ENCODE measurements at regions not wholly inside any gene's neighbourhood (a gene's known extent, or its start where the extent isn't known, plus 50 kb on each side); places are given as distances from the start of the nearest gene placed in this dataset.
A peak's percentile ranks its signal among the peaks of the same experiment; 100 is the strongest.

DNA sequence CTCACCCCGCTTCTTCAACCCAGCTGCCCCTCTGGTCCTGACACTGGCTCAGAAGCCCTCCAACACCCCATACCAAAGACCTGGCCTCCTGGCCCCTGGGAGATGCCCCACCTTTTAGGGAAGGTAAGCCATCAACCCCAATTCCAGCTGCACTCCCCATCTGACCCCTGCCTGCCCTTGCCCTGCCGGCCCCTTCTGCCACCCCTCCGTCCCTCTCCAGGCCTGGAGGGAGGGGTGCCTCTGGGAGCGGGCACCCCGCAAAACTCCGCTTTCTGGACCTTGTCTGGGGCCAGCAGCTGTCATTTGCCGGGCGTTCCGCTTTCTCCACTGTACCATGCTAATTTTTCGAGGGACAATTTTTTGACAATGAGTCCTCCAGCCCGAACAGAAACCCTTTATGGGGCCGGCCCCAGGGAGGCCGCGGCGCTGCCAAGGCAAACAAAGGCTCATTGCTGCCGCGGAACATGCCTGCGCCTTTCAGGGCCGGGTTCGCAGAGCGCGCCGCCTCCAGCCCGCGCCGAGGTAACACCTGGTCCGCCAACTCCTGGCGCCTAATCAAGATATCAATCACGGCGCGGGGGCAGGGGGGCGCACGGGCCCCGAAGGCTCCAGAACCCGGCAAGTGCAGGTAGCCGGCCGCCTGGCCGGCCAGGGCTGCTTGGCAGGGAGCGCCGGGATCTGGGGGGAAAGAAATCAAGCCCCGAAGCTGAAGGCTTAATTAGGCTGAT, 96.0 kb downstream of the INHBB start:
- Histone ChIP-seq H3K36me3 (no peaks in the 10 kb centered on the region), H3K4me1 (peaks cover 5 to 17% (median 15%) of the 10 kb centered on the region in 12 donors), H3K27me3 (peaks cover 6 to 52% (median 23%) of the 10 kb centered on the region in 9 donors), H3K9me3 (no peaks in the 10 kb centered on the region), H3K4me3 (peak overlapping the region; percentile 0 to 49 (median 38)), H3K27ac (no peak overlapping the region)
- peak in 3 of 4 donors; percentile 40 to 66 (median 64) for ATAC-seq
- TF ChIP-seq, protein P1, sequence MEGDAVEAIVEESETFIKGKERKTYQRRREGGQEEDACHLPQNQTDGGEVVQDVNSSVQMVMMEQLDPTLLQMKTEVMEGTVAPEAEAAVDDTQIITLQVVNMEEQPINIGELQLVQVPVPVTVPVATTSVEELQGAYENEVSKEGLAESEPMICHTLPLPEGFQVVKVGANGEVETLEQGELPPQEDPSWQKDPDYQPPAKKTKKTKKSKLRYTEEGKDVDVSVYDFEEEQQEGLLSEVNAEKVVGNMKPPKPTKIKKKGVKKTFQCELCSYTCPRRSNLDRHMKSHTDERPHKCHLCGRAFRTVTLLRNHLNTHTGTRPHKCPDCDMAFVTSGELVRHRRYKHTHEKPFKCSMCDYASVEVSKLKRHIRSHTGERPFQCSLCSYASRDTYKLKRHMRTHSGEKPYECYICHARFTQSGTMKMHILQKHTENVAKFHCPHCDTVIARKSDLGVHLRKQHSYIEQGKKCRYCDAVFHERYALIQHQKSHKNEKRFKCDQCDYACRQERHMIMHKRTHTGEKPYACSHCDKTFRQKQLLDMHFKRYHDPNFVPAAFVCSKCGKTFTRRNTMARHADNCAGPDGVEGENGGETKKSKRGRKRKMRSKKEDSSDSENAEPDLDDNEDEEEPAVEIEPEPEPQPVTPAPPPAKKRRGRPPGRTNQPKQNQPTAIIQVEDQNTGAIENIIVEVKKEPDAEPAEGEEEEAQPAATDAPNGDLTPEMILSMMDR (IDR thresholded peaks at IDR 0.05) = no peak
- no peak for TF ChIP-seq POLR2A (IDR thresholded peaks at IDR 0.05)
- WGBS, 4 donors = 5 to 20% (median 8%) methylated on average over 17 to 41 of the region's 41 CpGs
- intact Hi-C loops (cut with DNase I) = no loop called here
- DNase-seq = no peak

DNA sequence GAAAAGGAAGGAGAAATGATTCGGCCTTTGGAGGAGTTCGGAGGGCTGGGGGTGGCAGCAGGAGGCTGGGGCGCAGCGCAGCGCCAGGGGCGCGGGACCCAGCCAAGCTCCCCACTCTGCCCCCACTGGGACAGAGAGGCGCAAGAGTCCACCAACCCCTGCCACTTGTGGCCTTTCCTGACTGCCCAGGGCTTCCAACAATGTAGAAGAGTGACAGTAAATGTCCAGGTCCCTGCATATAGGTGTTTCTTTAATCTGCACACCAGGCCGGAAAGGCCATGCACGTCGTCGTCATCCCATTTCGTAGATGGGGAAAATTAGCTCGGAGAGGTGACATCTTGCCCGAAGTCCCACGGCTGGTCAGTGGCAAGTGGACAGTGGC, 96.6 kb downstream of the INHBB start:
- WGBS, 4 donors = 2 to 7% (median 4%) methylated on average over 15 to 16 of the region's 16 CpGs
- intact Hi-C loops (cut with DNase I) = no loop called here
- peaks cover 6 to 46% (median 23%) of the 10 kb centered on the region in 9 donors for H3K27me3 ChIP-seq
- DNase-seq (no peak), ATAC-seq (no peak)
- no peak overlapping the region for H3K27ac ChIP-seq
- peak overlapping the region; percentile 0 to 49 (median 38) for H3K4me3 ChIP-seq
- H3K4me1 ChIP-seq = peaks cover 5 to 17% (median 15%) of the 10 kb centered on the region in 12 donors
- no peaks in the 10 kb centered on the region for H3K36me3 ChIP-seq
- H3K9me3 ChIP-seq = no peaks in the 10 kb centered on the region
- TF ChIP-seq, protein P1 (IDR thresholded peaks at IDR 0.05) = no peak
- no peak for TF ChIP-seq POLR2A (IDR thresholded peaks at IDR 0.05)

DNA sequence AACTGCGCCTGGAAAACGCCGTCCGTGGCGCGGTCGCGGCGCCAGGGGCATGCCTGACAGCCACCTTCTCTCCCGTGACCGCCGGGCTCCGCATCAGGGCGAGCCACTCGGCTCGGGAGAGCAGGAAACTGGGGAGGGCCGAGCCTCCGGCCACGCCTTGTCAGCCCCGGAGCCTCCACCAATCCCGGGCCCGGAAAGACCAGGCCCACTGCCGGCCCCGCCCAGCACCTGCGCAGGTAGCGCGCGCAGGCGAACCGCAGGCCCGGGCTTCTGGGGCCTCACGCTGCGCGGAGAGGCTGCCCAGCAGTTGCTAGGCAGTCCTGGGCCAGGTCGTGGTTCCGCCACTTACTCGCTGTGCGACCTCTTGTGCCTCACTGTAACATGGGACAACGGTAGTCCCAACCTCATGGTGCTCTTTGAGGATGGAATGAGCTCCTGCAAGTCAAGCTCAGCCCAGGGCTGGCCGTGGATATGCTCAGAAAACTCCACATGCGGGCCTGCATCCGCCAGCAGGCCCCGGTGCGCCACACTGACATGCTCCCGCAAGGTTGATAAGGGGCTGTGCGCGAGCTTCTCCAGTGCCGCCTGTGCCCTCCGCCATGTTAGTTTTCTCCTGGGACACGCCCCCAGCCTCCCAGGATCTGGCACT, 97.1 kb downstream of the INHBB start:
- ATAC-seq = peak in 3 of 4 donors; percentile 57 to 86 (median 71)
- Histone ChIP-seq H3K9me3 (no peaks in the 10 kb centered on the region), H3K4me1 (peaks cover 5 to 17% (median 15%) of the 10 kb centered on the region in 12 donors), H3K27ac (no peak overlapping the region), H3K36me3 (no peaks in the 10 kb centered on the region), H3K27me3 (peaks cover 6 to 42% (median 23%) of the 10 kb centered on the region in 9 donors), H3K4me3 (peak overlapping the region; percentile 0 to 49 (median 38))
- intact Hi-C loops (cut with DNase I) = no loop called here
- 6 to 16% (median 11%) methylated on average over 35 to 50 of the region's 50 CpGs for WGBS, 4 donors
- TF ChIP-seq, protein P1 (IDR thresholded peaks at IDR 0.05) = no peak
- peak in 1 of 2 donors; percentile 61 for TF ChIP-seq POLR2A (IDR thresholded peaks at IDR 0.05)
- peak in 1 of 5 donors; percentile 49 for DNase-seq

DNA sequence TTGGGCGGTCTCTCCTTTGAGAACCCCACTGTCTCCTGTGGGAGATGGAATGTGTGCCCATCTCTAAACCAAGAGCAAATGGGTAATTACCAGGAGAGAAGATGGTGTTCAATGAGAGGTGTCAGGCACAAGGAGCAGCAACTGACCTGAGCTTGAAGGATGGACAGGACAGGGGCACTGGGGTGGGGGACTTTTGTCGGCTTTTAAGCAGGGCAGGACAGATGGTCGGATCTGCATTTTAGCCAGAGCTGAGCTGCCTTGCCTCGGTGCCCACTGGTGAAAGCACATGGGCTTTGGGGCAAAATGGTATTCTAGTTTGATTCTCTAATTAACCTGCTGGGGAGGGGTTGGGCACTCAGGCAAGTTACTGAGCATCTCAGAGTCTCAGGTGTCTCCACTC, 98.0 kb downstream of the INHBB start:
- intact Hi-C loops (cut with DNase I) = no loop called here
- TF ChIP-seq, protein P1 (IDR thresholded peaks at IDR 0.05) = no peak
- TF ChIP-seq POLR2A (IDR thresholded peaks at IDR 0.05) = no peak
- H3K27me3 ChIP-seq = peaks cover 6 to 42% (median 23%) of the 10 kb centered on the region in 9 donors
- H3K4me1 ChIP-seq = peaks cover 5 to 17% (median 15%) of the 10 kb centered on the region in 12 donors
- DNase-seq = no peak
- no peak overlapping the region for H3K4me3 ChIP-seq
- 79 to 95% (median 83%) methylated on average over 4 of the region's 4 CpGs for WGBS, 4 donors
- H3K9me3 ChIP-seq = no peaks in the 10 kb centered on the region
- H3K27ac ChIP-seq = no peak overlapping the region
- H3K36me3 ChIP-seq = no peaks in the 10 kb centered on the region
- ATAC-seq = no peak

All from heart left ventricle (tissue), 16 donors.